Left kidney (tissue), 1 donor: ENCODE measurements at regions not wholly inside any gene's neighbourhood (a gene's known extent, or its start where the extent isn't known, plus 50 kb on each side); places are given as distances from the start of the nearest gene placed in this dataset.

Experiments
- DNase-seq: peaks from one replicate; pipeline ENCODE4 v3.0.0-alpha.2; 2013

GRCh38 chr22:47344414-47344813 is 582.0 kb downstream of the TBC1D22A start:
- DNase-seq: no peak

GRCh38 chr22:47343611-47344010 is 581.2 kb downstream of the TBC1D22A start:
- DNase-seq: no peak

- no peak for DNase-seq
Observed at GRCh38 chr22:47342446-47342845, 580.0 kb downstream of the TBC1D22A start.

- no peak for DNase-seq
Observed at GRCh38 chr22:47341464-47341863, 579.0 kb downstream of the TBC1D22A start.

- DNase-seq: no peak
Observed at GRCh38 chr22:47340851-47341436, 578.5 kb downstream of the TBC1D22A start.

GRCh38 chr22:47337161-47337621 is 574.7 kb downstream of the TBC1D22A start:
- no peak for DNase-seq

- no peak for DNase-seq
Observed at GRCh38 chr22:47335958-47336357, 573.5 kb downstream of the TBC1D22A start.

- no peak for DNase-seq
Observed at GRCh38 chr22:47335460-47335859, 573.0 kb downstream of the TBC1D22A start.

- DNase-seq: no peak
Observed at GRCh38 chr22:47334601-47335000, 572.2 kb downstream of the TBC1D22A start.

GRCh38 chr22:47333625-47334024 is 571.2 kb downstream of the TBC1D22A start:
- no peak for DNase-seq

- no peak for DNase-seq
Observed at GRCh38 chr22:47332246-47332980, 570.0 kb downstream of the TBC1D22A start.

- no peak for DNase-seq
Observed at GRCh38 chr22:47331750-47332149, 569.3 kb downstream of the TBC1D22A start.

- no peak for DNase-seq
Observed at GRCh38 chr22:47329727-47330650, 567.5 kb downstream of the TBC1D22A start.

- DNase-seq: no peak
Observed at GRCh38 chr22:47328550-47329243, 566.2 kb downstream of the TBC1D22A start.

- no peak for DNase-seq
Observed at GRCh38 chr22:47327241-47327640, 564.8 kb downstream of the TBC1D22A start.

- DNase-seq: no peak
Observed at GRCh38 chr22:47325249-47325648, 562.8 kb downstream of the TBC1D22A start.

- DNase-seq: no peak
Observed at GRCh38 chr22:47324435-47324990, 562.1 kb downstream of the TBC1D22A start.

GRCh38 chr22:47323518-47323917 is 561.1 kb downstream of the TBC1D22A start:
- no peak for DNase-seq

GRCh38 chr22:47322854-47323253 is 560.4 kb downstream of the TBC1D22A start:
- DNase-seq: no peak

GRCh38 chr22:47320560-47320959 is 558.1 kb downstream of the TBC1D22A start:
- DNase-seq: no peak

- no peak for DNase-seq
Observed at GRCh38 chr22:47318041-47318737, 555.7 kb downstream of the TBC1D22A start.
